ENCODE measurements at regions not wholly inside any gene's neighbourhood (a gene's known extent, or its start where the extent isn't known, plus 50 kb on each side); places are given as distances from the start of the nearest gene placed in this dataset.

- TF ChIP-seq, protein P1, sequence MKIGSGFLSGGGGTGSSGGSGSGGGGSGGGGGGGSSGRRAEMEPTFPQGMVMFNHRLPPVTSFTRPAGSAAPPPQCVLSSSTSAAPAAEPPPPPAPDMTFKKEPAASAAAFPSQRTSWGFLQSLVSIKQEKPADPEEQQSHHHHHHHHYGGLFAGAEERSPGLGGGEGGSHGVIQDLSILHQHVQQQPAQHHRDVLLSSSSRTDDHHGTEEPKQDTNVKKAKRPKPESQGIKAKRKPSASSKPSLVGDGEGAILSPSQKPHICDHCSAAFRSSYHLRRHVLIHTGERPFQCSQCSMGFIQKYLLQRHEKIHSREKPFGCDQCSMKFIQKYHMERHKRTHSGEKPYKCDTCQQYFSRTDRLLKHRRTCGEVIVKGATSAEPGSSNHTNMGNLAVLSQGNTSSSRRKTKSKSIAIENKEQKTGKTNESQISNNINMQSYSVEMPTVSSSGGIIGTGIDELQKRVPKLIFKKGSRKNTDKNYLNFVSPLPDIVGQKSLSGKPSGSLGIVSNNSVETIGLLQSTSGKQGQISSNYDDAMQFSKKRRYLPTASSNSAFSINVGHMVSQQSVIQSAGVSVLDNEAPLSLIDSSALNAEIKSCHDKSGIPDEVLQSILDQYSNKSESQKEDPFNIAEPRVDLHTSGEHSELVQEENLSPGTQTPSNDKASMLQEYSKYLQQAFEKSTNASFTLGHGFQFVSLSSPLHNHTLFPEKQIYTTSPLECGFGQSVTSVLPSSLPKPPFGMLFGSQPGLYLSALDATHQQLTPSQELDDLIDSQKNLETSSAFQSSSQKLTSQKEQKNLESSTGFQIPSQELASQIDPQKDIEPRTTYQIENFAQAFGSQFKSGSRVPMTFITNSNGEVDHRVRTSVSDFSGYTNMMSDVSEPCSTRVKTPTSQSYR (CRISPR knock-in tag; IDR thresholded peaks at IDR 0.05; ENCODE audit: borderline replicate concordance): no peak
- TF ChIP-seq SALL1 (CRISPR knock-in tag; IDR thresholded peaks at IDR 0.05): 0 out of 2 replicates have a peak, but pooled peaks have one; percentile 24
- TF ChIP-seq HNRNPK (IDR thresholded peaks at IDR 0.05; ENCODE audit: low read depth, low read length, poor library complexity, severe bottlenecking): no peak
- no peak for TF ChIP-seq DNMT1 (CRISPR knock-in tag; IDR thresholded peaks at IDR 0.05)
- no peak for TF ChIP-seq ZNF546 (CRISPR knock-in tag; conservative IDR thresholded peaks at IDR 0.05)
- TF ChIP-seq EP300 (IDR thresholded peaks at IDR 0.05; ENCODE audit: low read depth in 2 of 2, low read length in 2 of 2): peak in 1 of 2 experiments; percentile 36; a peak in 1 of 4 replicates
- no peak for TF ChIP-seq EP300 (CRISPR knock-in tag; IDR thresholded peaks at IDR 0.05; ENCODE audit: borderline replicate concordance)
- TF ChIP-seq TRIM22 (IDR thresholded peaks at IDR 0.05): no peak
- no peak for TF ChIP-seq FOXK1 (CRISPR knock-in tag; IDR thresholded peaks at IDR 0.05; ENCODE audit: borderline replicate concordance, low read depth)
- no peak for TF ChIP-seq ZNF773 (CRISPR knock-in tag; IDR thresholded peaks at IDR 0.05; ENCODE audit: borderline replicate concordance)
- TF ChIP-seq SPEN (CRISPR knock-in tag; IDR thresholded peaks at IDR 0.05; ENCODE audit: low read depth): peak; percentile 42; the same call in 1 of the 2 replicates
- TF ChIP-seq BCL6 (CRISPR knock-in tag; IDR thresholded peaks at IDR 0.05): peak; percentile 88
- TF ChIP-seq, protein P2, sequence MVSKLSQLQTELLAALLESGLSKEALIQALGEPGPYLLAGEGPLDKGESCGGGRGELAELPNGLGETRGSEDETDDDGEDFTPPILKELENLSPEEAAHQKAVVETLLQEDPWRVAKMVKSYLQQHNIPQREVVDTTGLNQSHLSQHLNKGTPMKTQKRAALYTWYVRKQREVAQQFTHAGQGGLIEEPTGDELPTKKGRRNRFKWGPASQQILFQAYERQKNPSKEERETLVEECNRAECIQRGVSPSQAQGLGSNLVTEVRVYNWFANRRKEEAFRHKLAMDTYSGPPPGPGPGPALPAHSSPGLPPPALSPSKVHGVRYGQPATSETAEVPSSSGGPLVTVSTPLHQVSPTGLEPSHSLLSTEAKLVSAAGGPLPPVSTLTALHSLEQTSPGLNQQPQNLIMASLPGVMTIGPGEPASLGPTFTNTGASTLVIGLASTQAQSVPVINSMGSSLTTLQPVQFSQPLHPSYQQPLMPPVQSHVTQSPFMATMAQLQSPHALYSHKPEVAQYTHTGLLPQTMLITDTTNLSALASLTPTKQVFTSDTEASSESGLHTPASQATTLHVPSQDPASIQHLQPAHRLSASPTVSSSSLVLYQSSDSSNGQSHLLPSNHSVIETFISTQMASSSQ (IDR thresholded peaks at IDR 0.05; ENCODE audit: low read depth): no peak
- TF ChIP-seq, protein P2 (CRISPR knock-in tag; IDR thresholded peaks at IDR 0.05; ENCODE audit: borderline replicate concordance): no peak
- TF ChIP-seq, protein P3, sequence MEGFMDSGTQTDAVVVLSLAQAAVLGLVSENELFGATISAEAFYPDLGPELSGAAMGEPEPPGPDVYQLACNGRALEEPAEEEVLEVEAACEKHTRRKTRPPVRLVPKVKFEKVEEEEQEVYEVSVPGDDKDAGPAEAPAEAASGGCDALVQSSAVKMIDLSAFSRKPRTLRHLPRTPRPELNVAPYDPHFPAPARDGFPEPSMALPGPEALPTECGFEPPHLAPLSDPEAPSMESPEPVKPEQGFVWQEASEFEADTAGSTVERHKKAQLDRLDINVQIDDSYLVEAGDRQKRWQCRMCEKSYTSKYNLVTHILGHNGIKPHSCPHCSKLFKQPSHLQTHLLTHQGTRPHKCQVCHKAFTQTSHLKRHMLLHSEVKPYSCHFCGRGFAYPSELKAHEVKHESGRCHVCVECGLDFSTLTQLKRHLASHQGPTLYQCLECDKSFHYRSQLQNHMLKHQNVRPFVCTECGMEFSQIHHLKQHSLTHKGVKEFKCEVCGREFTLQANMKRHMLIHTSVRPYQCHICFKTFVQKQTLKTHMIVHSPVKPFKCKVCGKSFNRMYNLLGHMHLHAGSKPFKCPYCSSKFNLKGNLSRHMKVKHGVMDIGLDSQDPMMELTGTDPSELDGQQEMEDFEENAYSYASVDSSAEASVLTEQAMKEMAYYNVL (CRISPR knock-in tag; IDR thresholded peaks at IDR 0.05; ENCODE audit: borderline replicate concordance): peak; percentile 51; the same call in 1 of the 2 replicates
- TF ChIP-seq NCOA2 (CRISPR knock-in tag; IDR thresholded peaks at IDR 0.05): peak; percentile 39; the same call in 1 of the 2 replicates
- TF ChIP-seq, protein P4, sequence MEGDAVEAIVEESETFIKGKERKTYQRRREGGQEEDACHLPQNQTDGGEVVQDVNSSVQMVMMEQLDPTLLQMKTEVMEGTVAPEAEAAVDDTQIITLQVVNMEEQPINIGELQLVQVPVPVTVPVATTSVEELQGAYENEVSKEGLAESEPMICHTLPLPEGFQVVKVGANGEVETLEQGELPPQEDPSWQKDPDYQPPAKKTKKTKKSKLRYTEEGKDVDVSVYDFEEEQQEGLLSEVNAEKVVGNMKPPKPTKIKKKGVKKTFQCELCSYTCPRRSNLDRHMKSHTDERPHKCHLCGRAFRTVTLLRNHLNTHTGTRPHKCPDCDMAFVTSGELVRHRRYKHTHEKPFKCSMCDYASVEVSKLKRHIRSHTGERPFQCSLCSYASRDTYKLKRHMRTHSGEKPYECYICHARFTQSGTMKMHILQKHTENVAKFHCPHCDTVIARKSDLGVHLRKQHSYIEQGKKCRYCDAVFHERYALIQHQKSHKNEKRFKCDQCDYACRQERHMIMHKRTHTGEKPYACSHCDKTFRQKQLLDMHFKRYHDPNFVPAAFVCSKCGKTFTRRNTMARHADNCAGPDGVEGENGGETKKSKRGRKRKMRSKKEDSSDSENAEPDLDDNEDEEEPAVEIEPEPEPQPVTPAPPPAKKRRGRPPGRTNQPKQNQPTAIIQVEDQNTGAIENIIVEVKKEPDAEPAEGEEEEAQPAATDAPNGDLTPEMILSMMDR (CRISPR knock-in tag; IDR thresholded peaks at IDR 0.05): peak; percentile 52
- no peak for TF ChIP-seq ZNF550 (CRISPR knock-in tag; IDR thresholded peaks at IDR 0.05; ENCODE audit: borderline replicate concordance)
Observed at GRCh38 chr10:65544756-65545155, 1381.1 kb upstream of the LRRTM3 start (continued).

Measured in HepG2 (cell line).